SU-DHL-6 (cell line): ENCODE measurements at regions not wholly inside any gene's neighbourhood (a gene's known extent, or its start where the extent isn't known, plus 50 kb on each side); places are given as distances from the start of the nearest gene placed in this dataset.

Experiments
- H2AFZ ChIP-seq: fragments of 200-600 bp; sonication (generic); 2 replicates; pipeline ENCODE4 v1.6.1; 2014; ENCODE audit warnings: low read depth, mild to moderate bottlenecking, moderate library complexity, mixed read lengths, antibody characterized with exemption, low read length; ENCODE audit not compliant: severe bottlenecking
- H3F3A ChIP-seq: fragments of 200-600 bp; shearing (Covaris generic); 2 replicates; pipeline ENCODE4 v1.6.0; 2016; ENCODE audit warnings: antibody characterized with exemption, mild to moderate bottlenecking; ENCODE audit not compliant: insufficient read depth
- H3K27ac ChIP-seq: fragments of 200-600 bp; sonication (generic); 2 replicates; pipeline ENCODE4 v1.5.1; 2016; ENCODE audit warnings: low read depth, mild to moderate bottlenecking, low read length, moderate library complexity, mixed read lengths
- H3K27me3 ChIP-seq: fragments of 200-600 bp; sonication (generic), shearing (Covaris generic); 2 replicates; pipeline ENCODE4 v1.6.0; 2014; ENCODE audit warnings: mild to moderate bottlenecking, low read length
- H3K36me3 ChIP-seq: fragments of 200-600 bp; sonication (generic); 2 replicates; pipeline ENCODE4 v1.6.1; 2014; ENCODE audit warnings: mild to moderate bottlenecking, low read length, mixed read lengths
- H3K4me2 ChIP-seq: fragments of 300-600, 200-600 bp; shearing (Covaris generic), sonication (generic); 2 replicates; pipeline ENCODE4 v1.6.0; 2014; ENCODE audit warnings: low read length, low read depth, mild to moderate bottlenecking; ENCODE audit not compliant: poor library complexity, severe bottlenecking
- H3K4me3 ChIP-seq: fragments of 200-600 bp; sonication (generic); 2 replicates; pipeline ENCODE4 v1.5.1; 2014; ENCODE audit warnings: antibody characterized with exemption, low read length, mild to moderate bottlenecking, mixed read lengths; ENCODE audit not compliant: insufficient read depth, poor library complexity, severe bottlenecking
- H3K79me2 ChIP-seq: fragments of 200-600 bp; sonication (generic); 2 replicates; pipeline ENCODE4 v1.6.1; 2014; ENCODE audit warnings: mild to moderate bottlenecking, low read length, moderate library complexity; ENCODE audit not compliant: insufficient read depth
- H3K9ac ChIP-seq: fragments of 200-600 bp; sonication (generic); 2 replicates; pipeline ENCODE4 v1.7.0; 2014; ENCODE audit warnings: mild to moderate bottlenecking, low read length
- H3K9me2 ChIP-seq: fragments of 200-600 bp; sonication (generic); replicated peaks from 2 replicates; pipeline ENCODE4 v1.6.1; 2014; ENCODE audit warnings: low read length; ENCODE audit not compliant: insufficient read depth
- H3K9me3 ChIP-seq: fragments of 200-600 bp; sonication (generic); 2 replicates; pipeline ENCODE4 v1.6.1; 2014; ENCODE audit warnings: low read length, mixed read lengths; ENCODE audit not compliant: insufficient read depth
- H4K20me1 ChIP-seq: fragments of 200-600 bp; sonication (generic); 2 replicates; pipeline ENCODE4 v1.6.1; 2014; ENCODE audit warnings: low read depth, mild to moderate bottlenecking, antibody characterized with exemption, low read length, moderate library complexity, mixed read lengths
- EZH2phosphoT487 ChIP-seq: fragments of 200-600 bp; sonication (generic), shearing (Covaris generic); conservative IDR thresholded peaks from 2 replicates; pipeline ENCODE4 v1.6.1; 2018; ENCODE audit warnings: mild to moderate bottlenecking, antibody characterized with exemption, low read length, moderate library complexity, mixed read lengths
- TF ChIP-seq, protein P1 (sequence below): fragments of 200-600 bp; sonication (generic); IDR thresholded peaks from one replicate; pipeline ENCODE4 v1.5.1; 2017; ENCODE audit warnings: antibody characterized with exemption, mild to moderate bottlenecking, low read length, moderate library complexity; ENCODE audit not compliant: insufficient read depth, poor library complexity, severe bottlenecking

DNA sequence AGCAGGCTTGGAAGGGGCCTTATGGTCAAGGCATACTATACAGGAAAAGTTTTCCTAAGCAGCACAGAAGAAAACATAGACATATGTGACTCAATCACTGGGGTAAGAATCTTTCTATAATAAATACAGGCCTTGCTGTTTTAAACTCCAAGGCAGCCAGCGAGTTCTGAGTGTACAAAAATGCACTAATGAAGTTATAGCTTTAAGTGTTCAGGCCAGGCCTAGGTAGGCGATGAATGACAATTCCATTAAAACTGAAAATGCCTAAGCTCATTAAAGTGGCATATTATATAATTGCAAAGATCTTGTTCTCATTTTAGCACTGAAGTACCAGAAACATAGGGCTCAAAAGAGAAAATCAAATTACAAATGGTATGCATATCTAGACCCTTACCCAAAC is 716.4 kb upstream of the HS3ST1 start:
- Histone ChIP-seq H2AFZ (no peak overlapping the region), H3K36me3 (no peaks in the 10 kb centered on the region), H3K79me2 (no peaks in the 10 kb centered on the region), H3K9me3 (no peaks in the 10 kb centered on the region), H3F3A (no peaks in the 10 kb centered on the region), H3K27me3 (no peaks in the 10 kb centered on the region), H3K27ac (no peak overlapping the region), H3K9me2 (no peaks in the 10 kb centered on the region), H3K4me2 (no peak overlapping the region), H3K9ac (no peak overlapping the region), H3K4me3 (no peak overlapping the region), H4K20me1 (no peaks in the 10 kb centered on the region)
- no peak for TF ChIP-seq EZH2phosphoT487
- TF ChIP-seq, protein P1, sequence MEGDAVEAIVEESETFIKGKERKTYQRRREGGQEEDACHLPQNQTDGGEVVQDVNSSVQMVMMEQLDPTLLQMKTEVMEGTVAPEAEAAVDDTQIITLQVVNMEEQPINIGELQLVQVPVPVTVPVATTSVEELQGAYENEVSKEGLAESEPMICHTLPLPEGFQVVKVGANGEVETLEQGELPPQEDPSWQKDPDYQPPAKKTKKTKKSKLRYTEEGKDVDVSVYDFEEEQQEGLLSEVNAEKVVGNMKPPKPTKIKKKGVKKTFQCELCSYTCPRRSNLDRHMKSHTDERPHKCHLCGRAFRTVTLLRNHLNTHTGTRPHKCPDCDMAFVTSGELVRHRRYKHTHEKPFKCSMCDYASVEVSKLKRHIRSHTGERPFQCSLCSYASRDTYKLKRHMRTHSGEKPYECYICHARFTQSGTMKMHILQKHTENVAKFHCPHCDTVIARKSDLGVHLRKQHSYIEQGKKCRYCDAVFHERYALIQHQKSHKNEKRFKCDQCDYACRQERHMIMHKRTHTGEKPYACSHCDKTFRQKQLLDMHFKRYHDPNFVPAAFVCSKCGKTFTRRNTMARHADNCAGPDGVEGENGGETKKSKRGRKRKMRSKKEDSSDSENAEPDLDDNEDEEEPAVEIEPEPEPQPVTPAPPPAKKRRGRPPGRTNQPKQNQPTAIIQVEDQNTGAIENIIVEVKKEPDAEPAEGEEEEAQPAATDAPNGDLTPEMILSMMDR = no peak

DNA sequence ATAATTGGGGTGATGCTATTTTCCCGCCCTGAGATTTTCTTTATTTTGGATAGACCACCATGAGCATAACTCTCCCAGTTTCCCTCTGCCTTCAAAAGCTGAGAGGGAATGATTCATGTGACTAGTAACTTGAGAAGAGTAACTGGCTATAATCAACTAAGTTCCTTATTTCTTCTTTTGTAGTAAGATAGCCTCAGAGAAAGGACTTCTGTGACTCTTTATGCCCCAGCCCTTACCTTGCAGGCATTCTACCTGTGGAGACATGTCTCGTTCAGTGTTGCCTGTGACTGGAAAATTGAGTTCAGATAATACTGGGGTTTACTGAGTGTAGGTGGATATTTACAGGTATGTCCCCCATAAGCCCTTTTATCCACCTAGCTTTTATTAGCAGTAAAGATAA is 715.4 kb upstream of the HS3ST1 start:
- H2AFZ ChIP-seq = no peak overlapping the region
- H3K79me2 ChIP-seq = no peaks in the 10 kb centered on the region
- TF ChIP-seq EZH2phosphoT487 = no peak
- TF ChIP-seq, protein P1 = no peak
- no peaks in the 10 kb centered on the region for H3F3A ChIP-seq
- H3K4me2 ChIP-seq = no peak overlapping the region
- H3K9me2 ChIP-seq = no peaks in the 10 kb centered on the region
- H3K27ac ChIP-seq = no peak overlapping the region
- no peaks in the 10 kb centered on the region for H3K9me3 ChIP-seq
- no peaks in the 10 kb centered on the region for H3K27me3 ChIP-seq
- no peak overlapping the region for H3K9ac ChIP-seq
- H3K36me3 ChIP-seq = no peaks in the 10 kb centered on the region
- H4K20me1 ChIP-seq = no peaks in the 10 kb centered on the region
- H3K4me3 ChIP-seq = no peak overlapping the region

DNA sequence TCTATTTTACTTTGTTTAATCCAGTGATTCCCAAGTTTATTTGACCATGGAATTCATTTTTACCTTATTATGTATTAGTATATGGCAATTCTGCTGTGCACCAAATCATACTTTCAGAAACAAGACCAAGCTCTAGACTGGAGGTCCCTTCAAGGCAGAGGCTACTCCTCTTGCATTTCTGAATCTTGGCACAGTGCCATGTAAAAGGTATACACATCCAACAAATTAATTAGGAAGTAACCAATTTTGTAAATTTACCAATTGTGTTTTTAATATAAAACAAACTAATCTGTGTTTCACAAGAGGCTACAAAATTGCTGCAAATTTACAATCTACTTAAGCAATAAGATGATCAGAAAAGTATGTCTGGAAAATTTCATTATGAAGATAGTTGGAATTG is 712.2 kb upstream of the HS3ST1 start:
- H3K9ac ChIP-seq = no peak overlapping the region
- no peak overlapping the region for H3K4me2 ChIP-seq
- H3K27me3 ChIP-seq = no peaks in the 10 kb centered on the region
- no peak overlapping the region for H3K27ac ChIP-seq
- no peak overlapping the region for H2AFZ ChIP-seq
- no peaks in the 10 kb centered on the region for H4K20me1 ChIP-seq
- no peak overlapping the region for H3K4me3 ChIP-seq
- H3K9me3 ChIP-seq = no peaks in the 10 kb centered on the region
- H3K9me2 ChIP-seq = no peaks in the 10 kb centered on the region
- H3K36me3 ChIP-seq = no peaks in the 10 kb centered on the region
- H3K79me2 ChIP-seq = no peaks in the 10 kb centered on the region
- no peaks in the 10 kb centered on the region for H3F3A ChIP-seq
- no peak for TF ChIP-seq EZH2phosphoT487
- TF ChIP-seq, protein P1 = no peak

DNA sequence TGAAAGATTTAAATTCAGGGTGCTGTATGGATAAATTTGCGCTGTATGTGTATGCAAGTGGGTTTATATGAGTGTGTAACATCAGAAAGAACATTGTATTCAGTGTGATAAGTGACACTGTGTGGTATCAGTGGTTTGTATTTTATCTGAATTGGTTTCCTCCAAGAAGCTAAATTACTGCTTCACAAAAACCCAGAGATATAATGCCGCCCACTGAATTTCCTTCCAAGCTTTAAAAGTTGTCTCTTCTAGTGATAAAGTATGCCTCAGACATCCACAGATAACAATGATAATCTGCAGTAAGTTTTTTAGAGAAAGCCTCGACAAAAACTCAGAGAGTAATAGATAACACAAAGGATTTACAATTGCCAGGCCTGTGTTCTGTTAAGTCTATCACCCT is 710.6 kb upstream of the HS3ST1 start:
- no peaks in the 10 kb centered on the region for H3K79me2 ChIP-seq
- H2AFZ ChIP-seq = no peak overlapping the region
- no peak overlapping the region for H3K4me2 ChIP-seq
- H3K9ac ChIP-seq = no peak overlapping the region
- H4K20me1 ChIP-seq = no peaks in the 10 kb centered on the region
- no peaks in the 10 kb centered on the region for H3K27me3 ChIP-seq
- no peak overlapping the region for H3K4me3 ChIP-seq
- H3F3A ChIP-seq = no peaks in the 10 kb centered on the region
- no peak overlapping the region for H3K27ac ChIP-seq
- TF ChIP-seq EZH2phosphoT487 = no peak
- TF ChIP-seq, protein P1 = no peak
- no peaks in the 10 kb centered on the region for H3K9me2 ChIP-seq
- no peaks in the 10 kb centered on the region for H3K36me3 ChIP-seq
- no peaks in the 10 kb centered on the region for H3K9me3 ChIP-seq
